HCT116 (cell line): ENCODE measurements at regions not wholly inside any gene's neighbourhood (a gene's known extent, or its start where the extent isn't known, plus 50 kb on each side); places are given as distances from the start of the nearest gene placed in this dataset.

Experiments used
- ATAC-seq: fragments of 200-7000 bp; cut with Tn5 transposase; 2 replicates; pipeline ENCODE4 v1.9.1; 2020; ENCODE audit warnings: mild to moderate bottlenecking, moderate library complexity
- BruUV-seq: library from RNA; stranded (reverse); fragments of 400-500 nt; replicated peaks from 2 replicates; lab custom pipeline; 2021; lab: Mats Ljungman, UMichigan
- CTCF ChIA-PET: fragments of 300-600 bp; sonication (Branson Sonifier 250); formaldehyde crosslinking; loops from one replicate; lab custom pipeline; 2021; ENCODE audit warnings: antibody characterized with exemption; lab: Charles Lee
- POLR2A ChIA-PET: fragments of 300-600, 350-600 bp; sonication (Branson Sonifier 250); formaldehyde crosslinking; loops from one replicate; lab custom pipeline; 2021; ENCODE audit warnings: antibody characterized with exemption; lab: Charles Lee
- RAD21 ChIA-PET, 2 experiments: fragments of 300-600 bp; sonication (Branson Sonifier 250); formaldehyde crosslinking; loops; one replicate each; lab custom pipeline; 2023; ENCODE audit warnings: low total read pairs in 2 of 2; ENCODE audit not compliant: uncharacterized antibody in 2 of 2, unreplicated experiment in 2 of 2, low non-redundant PET in 1 of 2; lab: Charles Lee
- DNase-seq: peaks from one replicate; pipeline ENCODE4 v3.0.0-alpha.2; 2010; ENCODE audit warnings: low read depth, low spot score
- H2AFZ ChIP-seq: fragments of 200-600 bp; shearing (Covaris generic), sonication (generic); 2 replicates; pipeline ENCODE4 v1.6.1; 2017; ENCODE audit warnings: low read depth, mixed run types, mixed read lengths, antibody characterized with exemption, low read length; ENCODE audit not compliant: poor library complexity, severe bottlenecking
- H3K27ac ChIP-seq: 2 replicates; pipeline ENCODE4 v1.5.1; 2012; ENCODE audit warnings: low read depth, low read length
- H3K27me3 ChIP-seq: fragments of 200-600 bp; sonication (generic); 2 replicates; pipeline ENCODE4 v1.6.1; 2016; ENCODE audit warnings: mixed run types, low read length, mixed read lengths; ENCODE audit not compliant: insufficient read depth
- H3K36me3 ChIP-seq, 2 experiments: fragments of 200-500 bp in 1 of 2; fragments of 200-600 bp in 1 of 2; sonication (Bioruptor generic) in 1 of 2; sonication (generic) in 1 of 2; 2 replicates each; pipeline versions ENCODE4 v1.5.1 to v1.6.1; 2014 to 2016; ENCODE audit warnings: low read length in 2 of 2, inconsistent platforms in 1 of 2, mixed read lengths in 1 of 2, mixed run types in 1 of 2; ENCODE audit not compliant: insufficient read depth in 2 of 2, control insufficient read depth in 1 of 2
- H3K4me1 ChIP-seq, 2 experiments: fragments of 200-600 bp in 1 of 2; sonication (generic) in 1 of 2; 2 replicates each; pipeline versions ENCODE4 v1.5.1 to v1.6.1; 2012 to 2017; ENCODE audit warnings: low read length in 2 of 2, inconsistent platforms in 1 of 2, mild to moderate bottlenecking in 1 of 2, mixed read lengths in 1 of 2, mixed run types in 1 of 2, moderate library complexity in 1 of 2; ENCODE audit not compliant: insufficient read depth in 2 of 2, control insufficient read depth in 1 of 2
- H3K4me2 ChIP-seq: fragments of 200-600 bp; sonication (generic); 2 replicates; pipeline ENCODE4 v1.6.1; 2017; ENCODE audit warnings: mixed run types, low read length, mixed read lengths
- H3K4me3 ChIP-seq, 2 experiments: fragments of 200-600 bp in 1 of 2; sonication (generic) in 1 of 2; replicated peaks in 1 of 2; 2 replicates each; pipeline ENCODE4 v1.5.1; 2011 to 2016; ENCODE audit warnings: low read length in 2 of 2, control low read depth in 1 of 2, low read depth in 1 of 2, mild to moderate bottlenecking in 1 of 2, mixed read lengths in 1 of 2, mixed run types in 1 of 2
- H3K79me2 ChIP-seq: fragments of 200-600 bp; sonication (generic); 2 replicates; pipeline ENCODE4 v1.6.1; 2017; ENCODE audit warnings: mild to moderate bottlenecking, mixed run types, low read length, moderate library complexity, mixed read lengths; ENCODE audit not compliant: insufficient read depth
- H3K9ac ChIP-seq: fragments of 200-600 bp; sonication (generic); 2 replicates; pipeline ENCODE4 v1.6.1; 2016; ENCODE audit warnings: low read length, mixed read lengths
- H3K9me2 ChIP-seq: fragments of 200-600 bp; sonication (generic), shearing (Covaris generic); 2 replicates; pipeline ENCODE4 v1.6.1; 2017; ENCODE audit warnings: mixed run types, mild to moderate bottlenecking, moderate library complexity; ENCODE audit not compliant: insufficient read depth
- H3K9me3 ChIP-seq, 2 experiments: fragments of 200-500 bp in 1 of 2; fragments of 200-600 bp in 1 of 2; sonication (Bioruptor generic) in 1 of 2; sonication (generic) in 1 of 2; 2 replicates each; pipeline ENCODE4 v1.6.1; 2014 to 2017; ENCODE audit warnings: low read length in 2 of 2, mixed read lengths in 2 of 2, inconsistent platforms in 1 of 2, low read depth in 1 of 2, mild to moderate bottlenecking in 1 of 2, mixed run types in 1 of 2, moderate library complexity in 1 of 2; ENCODE audit not compliant: control insufficient read depth in 1 of 2, insufficient read depth in 1 of 2
- H4K20me1 ChIP-seq: fragments of 200-600 bp; sonication (generic), shearing (Covaris generic); 2 replicates; pipeline ENCODE4 v1.6.1; 2017; ENCODE audit warnings: mixed run types, mild to moderate bottlenecking, moderate library complexity; ENCODE audit not compliant: insufficient read depth
- JUND ChIP-seq: IDR thresholded peaks from 2 replicates; pipeline ENCODE4 v1.6.1; 2012
- RAD21 ChIP-seq: IDR thresholded peaks from 2 replicates; pipeline ENCODE4 v1.6.1; 2012; ENCODE audit warnings: low read depth, mild to moderate bottlenecking
- SIN3A ChIP-seq: IDR thresholded peaks from 2 replicates; pipeline ENCODE4 v1.6.1; 2012; ENCODE audit warnings: low read depth
- SP1 ChIP-seq: IDR thresholded peaks from 2 replicates; pipeline ENCODE4 v1.6.1; 2012; ENCODE audit warnings: low read depth
- YY1 ChIP-seq: IDR thresholded peaks from 2 replicates; pipeline ENCODE4 v1.6.1; 2011; ENCODE audit warnings: low read length, low read depth, moderate library complexity, mild to moderate bottlenecking; ENCODE audit not compliant: insufficient replicate concordance; ENCODE audit errors: extremely low read depth
- intact Hi-C: fragments of 100-400 bp; cut with micrococcal nuclease; formaldehyde crosslinking; loops from 2 replicates; pipeline ENCODE4 v1.10.0; 2022
- TF ChIP-seq, protein P1 (sequence below): IDR thresholded peaks from 2 replicates; pipeline ENCODE4 v1.6.1; 2012
- TF ChIP-seq, protein P2 (sequence below): IDR thresholded peaks from 2 replicates; pipeline ENCODE4 v1.6.1; 2012
- TF ChIP-seq, protein P3 (sequence below), 3 experiments: fragments of 200-600 bp in 1 of 3; sonication (generic) in 1 of 3; IDR thresholded peaks in 2 of 3; conservative IDR thresholded peaks in 1 of 3; 2 replicates each; pipeline ENCODE4 v1.5.1; 2012 to 2017; ENCODE audit warnings: low read depth in 2 of 3, low read length in 2 of 3, antibody characterized with exemption in 1 of 3, borderline replicate concordance in 1 of 3, control low read depth in 1 of 3, mild to moderate bottlenecking in 1 of 3, mixed read lengths in 1 of 3, mixed run types in 1 of 3, moderate library complexity in 1 of 3; ENCODE audit not compliant: insufficient read depth in 1 of 3

DNA sequence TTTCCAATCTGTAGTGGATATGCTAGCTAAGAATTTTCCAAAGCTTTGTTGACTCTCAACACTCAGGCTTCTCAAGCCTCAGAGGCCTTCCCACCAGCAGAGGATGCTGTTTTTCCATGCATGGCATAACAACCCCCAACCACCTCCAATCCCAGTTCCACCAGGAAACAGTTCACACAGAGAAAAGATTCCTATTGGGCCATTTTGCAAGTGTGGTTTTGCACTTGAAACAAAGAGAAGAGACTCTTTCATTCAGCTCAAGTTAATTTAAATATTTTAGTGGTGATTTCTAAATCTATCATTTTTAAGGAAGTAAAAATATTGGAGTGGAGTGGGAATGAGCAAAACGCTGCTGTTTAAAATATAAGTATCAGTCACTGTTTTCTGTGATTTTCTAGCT lies 105.6 kb upstream of the COL1A2 start:
- RAD21 ChIA-PET, result interaction anchor here (0.6 to 1.8 kb wide), 6 partner anchors 12 to 814 kb away, joined by 3 to 23 read pairs (median 6); partner anchors contain the start of gene COL1A2 (in 2 of the 2)
- intact Hi-C loops, result loop anchor here (1.0 to 2.0 kb wide), 5 partner anchors 106 to 1398 kb away; no protein-coding TSS in a partner anchor

More for the DNA sequence above, 105.6 kb upstream of the COL1A2 start:
- TF ChIP-seq JUND (no peak), SIN3A (no peak), SP1 (0 out of 2 replicates have a peak, but pooled peaks have one; percentile 11), RAD21 (peak; percentile 99), YY1 (no peak)
- TF ChIP-seq, protein P1, sequence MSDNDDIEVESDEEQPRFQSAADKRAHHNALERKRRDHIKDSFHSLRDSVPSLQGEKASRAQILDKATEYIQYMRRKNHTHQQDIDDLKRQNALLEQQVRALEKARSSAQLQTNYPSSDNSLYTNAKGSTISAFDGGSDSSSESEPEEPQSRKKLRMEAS, result no peak
- TF ChIP-seq, protein P2, sequence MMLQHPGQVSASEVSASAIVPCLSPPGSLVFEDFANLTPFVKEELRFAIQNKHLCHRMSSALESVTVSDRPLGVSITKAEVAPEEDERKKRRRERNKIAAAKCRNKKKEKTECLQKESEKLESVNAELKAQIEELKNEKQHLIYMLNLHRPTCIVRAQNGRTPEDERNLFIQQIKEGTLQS, result no peak
- TF ChIP-seq, protein P3, sequence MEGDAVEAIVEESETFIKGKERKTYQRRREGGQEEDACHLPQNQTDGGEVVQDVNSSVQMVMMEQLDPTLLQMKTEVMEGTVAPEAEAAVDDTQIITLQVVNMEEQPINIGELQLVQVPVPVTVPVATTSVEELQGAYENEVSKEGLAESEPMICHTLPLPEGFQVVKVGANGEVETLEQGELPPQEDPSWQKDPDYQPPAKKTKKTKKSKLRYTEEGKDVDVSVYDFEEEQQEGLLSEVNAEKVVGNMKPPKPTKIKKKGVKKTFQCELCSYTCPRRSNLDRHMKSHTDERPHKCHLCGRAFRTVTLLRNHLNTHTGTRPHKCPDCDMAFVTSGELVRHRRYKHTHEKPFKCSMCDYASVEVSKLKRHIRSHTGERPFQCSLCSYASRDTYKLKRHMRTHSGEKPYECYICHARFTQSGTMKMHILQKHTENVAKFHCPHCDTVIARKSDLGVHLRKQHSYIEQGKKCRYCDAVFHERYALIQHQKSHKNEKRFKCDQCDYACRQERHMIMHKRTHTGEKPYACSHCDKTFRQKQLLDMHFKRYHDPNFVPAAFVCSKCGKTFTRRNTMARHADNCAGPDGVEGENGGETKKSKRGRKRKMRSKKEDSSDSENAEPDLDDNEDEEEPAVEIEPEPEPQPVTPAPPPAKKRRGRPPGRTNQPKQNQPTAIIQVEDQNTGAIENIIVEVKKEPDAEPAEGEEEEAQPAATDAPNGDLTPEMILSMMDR (IDR thresholded peaks at IDR 0.05 in 2 of 3, conservative IDR thresholded peaks at IDR 0.05 in 1 of 3; ENCODE audit: borderline replicate concordance in 1 of 3, insufficient read depth in 1 of 3, low read depth in 2 of 3, low read length in 2 of 3), result peak; percentile 92 to 98 (median 98)
- Histone ChIP-seq H3K4me3 (no peak overlapping the region), H3K36me3 (no peaks in the 10 kb centered on the region), H3K4me2 (no peak overlapping the region), H2AFZ (peak overlapping the region; percentile 37), H3K9ac (no peak overlapping the region), H3K27me3 (no peaks in the 10 kb centered on the region), H3K79me2 (no peaks in the 10 kb centered on the region), H3K4me1 (no peaks in the 10 kb centered on the region), H4K20me1 (no peaks in the 10 kb centered on the region), H3K9me3 (no peaks in the 10 kb centered on the region), H3K9me2 (0 out of 2 replicates have a peak, but pooled peaks cover 1% of the 10 kb centered on the region), H3K27ac (no peak overlapping the region)
- peak; percentile 100 for ATAC-seq
- ChIA-PET CTCF (interaction anchor here (0.6 to 4.2 kb wide), 29 partner anchors 10 to 1401 kb away, joined by 3 to 89 read pairs (median 4); partner anchors contain the start of genes COL1A2 and PON2), POLR2A (interaction anchor here (0.6 to 1.5 kb wide), 5 partner anchors 9 to 1402 kb away, joined by 3 to 5 read pairs (median 4); partner anchors contain the start of gene COL1A2)
- peak; percentile 81 for DNase-seq
- BruUV-seq, result no TSS peak
